ENCODE measurements at regions not wholly inside any gene's neighbourhood (a gene's known extent, or its start where the extent isn't known, plus 50 kb on each side); places are given as distances from the start of the nearest gene placed in this dataset.

GRCh38 chr14:95466506-95466905 lies 49.9 kb downstream of the SYNE3 start:
- peaks cover 0 to 3% (median 0%) of the 10 kb centered on the region in 3 donors for H3K9me3 Mint-ChIP-seq
- peak overlapping the region; percentile 69 for H3K27ac ChIP-seq (ENCODE audit: low read length)
- no peaks in the 10 kb centered on the region for H3K9me3 ChIP-seq
- ATAC-seq (replicated peaks in 1 of 4) (no peak), DNase-seq (no peak)
- peak overlapping the region in 1 of 3 donors; percentile 71 for H3K4me3 Mint-ChIP-seq
- peaks cover 55 to 70% (median 65%) of the 10 kb centered on the region in 3 donors for H3K4me1 Mint-ChIP-seq
- WGBS (ENCODE audit: insufficient coverage) = 100% methylated on average over 1 of the region's 4 CpGs
- ChIA-PET POLR2A (no interaction called here), CTCF (interaction anchor here in 1 of 2 donors (1.1 kb wide), 1 partner anchor 24 kb away, joined by 3 read pairs; no protein-coding TSS in a partner anchor)
- peaks cover 29 to 61% of the 10 kb centered on the region in 2 experiments for H3K4me1 ChIP-seq (ENCODE audit: control insufficient read depth in 1 of 2, extremely low read depth in 1 of 2, insufficient read depth in 2 of 2, low read length in 2 of 2)
- H3K36me3 Mint-ChIP-seq = peaks cover 44% of the 10 kb centered on the region
- no peak overlapping the region for H3K4me3 ChIP-seq (ENCODE audit: control insufficient read depth in 1 of 2, extremely low read depth in 1 of 2, low read length in 1 of 2)
- H3K27me3 Mint-ChIP-seq = no peaks in the 10 kb centered on the region
- H3K27ac Mint-ChIP-seq = peak overlapping the region; percentile 88 to 97
- no peaks in the 10 kb centered on the region for H3K27me3 ChIP-seq (replicated peaks in 1 of 2; ENCODE audit: control insufficient read depth in 2 of 2, extremely low read depth in 1 of 2, insufficient read depth in 2 of 2, low read length in 1 of 2)
- H3K36me3 ChIP-seq (ENCODE audit: control insufficient read depth in 2 of 2, extremely low read depth in 1 of 2, insufficient read depth in 1 of 2, low read length in 1 of 2) = peaks cover 13 to 60% of the 10 kb centered on the region in 2 donors

GRCh38 chr14:95465936-95466335 lies 50.5 kb downstream of the SYNE3 start:
- POLR2A ChIA-PET = no interaction called here
- H3K4me1 ChIP-seq (ENCODE audit: control insufficient read depth in 1 of 2, extremely low read depth in 1 of 2, insufficient read depth in 2 of 2, low read length in 2 of 2) = peaks cover 29 to 67% of the 10 kb centered on the region in 2 experiments
- peak overlapping the region; percentile 69 for H3K27ac ChIP-seq (ENCODE audit: low read length)
- Mint-ChIP-seq H3K4me3 (peak overlapping the region in 1 of 3 donors; percentile 71), H3K27ac (peak overlapping the region; percentile 88 to 97), H3K27me3 (no peaks in the 10 kb centered on the region), H3K4me1 (peaks cover 59 to 70% (median 66%) of the 10 kb centered on the region in 3 donors), H3K36me3 (peaks cover 42% of the 10 kb centered on the region), H3K9me3 (peaks cover 0 to 3% (median 0%) of the 10 kb centered on the region in 3 donors)
- H3K27me3 ChIP-seq (replicated peaks in 1 of 2; ENCODE audit: control insufficient read depth in 2 of 2, extremely low read depth in 1 of 2, insufficient read depth in 2 of 2, low read length in 1 of 2) = no peaks in the 10 kb centered on the region
- H3K4me3 ChIP-seq (ENCODE audit: control insufficient read depth in 1 of 2, extremely low read depth in 1 of 2, low read length in 1 of 2) = no peak overlapping the region
- H3K36me3 ChIP-seq (ENCODE audit: control insufficient read depth in 2 of 2, extremely low read depth in 1 of 2, insufficient read depth in 1 of 2, low read length in 1 of 2) = peaks cover 16 to 63% of the 10 kb centered on the region in 2 donors
- no peaks in the 10 kb centered on the region for H3K9me3 ChIP-seq
- ATAC-seq (replicated peaks in 1 of 4) = no peak
- CTCF ChIA-PET = interaction anchor here in 1 of 2 donors (1.1 kb wide), 1 partner anchor 23 kb away, joined by 3 read pairs; no protein-coding TSS in a partner anchor
- no peak for DNase-seq
- WGBS (ENCODE audit: insufficient coverage) = 98% methylated on average over 8 of the region's 15 CpGs

- Histone ChIP-seq H3K4me1 (ENCODE audit: control insufficient read depth in 1 of 2, extremely low read depth in 1 of 2, insufficient read depth in 2 of 2, low read length in 2 of 2) (peaks cover 29 to 71% of the 10 kb centered on the region in 2 experiments), H3K4me3 (ENCODE audit: control insufficient read depth in 1 of 2, extremely low read depth in 1 of 2, low read length in 1 of 2) (no peak overlapping the region), H3K9me3 (no peaks in the 10 kb centered on the region), H3K36me3 (ENCODE audit: control insufficient read depth in 2 of 2, extremely low read depth in 1 of 2, insufficient read depth in 1 of 2, low read length in 1 of 2) (peaks cover 16 to 68% of the 10 kb centered on the region in 2 donors), H3K27ac (ENCODE audit: low read length) (peak overlapping the region; percentile 69), H3K27me3 (replicated peaks in 1 of 2; ENCODE audit: control insufficient read depth in 2 of 2, extremely low read depth in 1 of 2, insufficient read depth in 2 of 2, low read length in 1 of 2) (no peaks in the 10 kb centered on the region)
- ATAC-seq (replicated peaks in 1 of 4) (no peak), DNase-seq (no peak)
- WGBS (ENCODE audit: insufficient coverage) = 80% methylated on average over 3 of the region's 3 CpGs
- Mint-ChIP-seq H3K36me3 (peaks cover 43% of the 10 kb centered on the region), H3K4me1 (peaks cover 64 to 75% (median 72%) of the 10 kb centered on the region in 3 donors), H3K9me3 (peaks cover 0 to 3% (median 0%) of the 10 kb centered on the region in 3 donors), H3K27me3 (no peaks in the 10 kb centered on the region), H3K4me3 (peak overlapping the region in 1 of 3 donors; percentile 71), H3K27ac (peak overlapping the region; percentile 88 to 97)
- CTCF ChIA-PET = interaction anchor here (0.7 to 3.2 kb wide), 2 partner anchors 51 to 62 kb away, joined by 9 to 19 read pairs; partner anchors contain the start of gene SYNE3 (in 1 of the 2)
- POLR2A ChIA-PET = no interaction called here
These were observed 51.1 kb downstream of the SYNE3 start for GRCh38 chr14:95465358-95465757.

- H3K4me1 ChIP-seq (ENCODE audit: control insufficient read depth in 1 of 2, extremely low read depth in 1 of 2, insufficient read depth in 2 of 2, low read length in 2 of 2) = peaks cover 29 to 71% of the 10 kb centered on the region in 2 experiments
- ATAC-seq (replicated peaks in 1 of 4) = peak in 1 of 4 experiments; percentile 13
These were observed 51.9 kb downstream of the SYNE3 start for GRCh38 chr14:95464514-95464913.

GRCh38 chr14:95464103-95464502 lies 52.3 kb downstream of the SYNE3 start:
- peak in 1 of 35 experiments; percentile 28 for DNase-seq
- Histone ChIP-seq H3K4me1 (ENCODE audit: control insufficient read depth in 1 of 2, extremely low read depth in 1 of 2, insufficient read depth in 2 of 2, low read length in 2 of 2) (peaks cover 29 to 71% of the 10 kb centered on the region in 2 experiments), H3K9me3 (no peaks in the 10 kb centered on the region), H3K27ac (ENCODE audit: low read length) (peak overlapping the region; percentile 69), H3K4me3 (ENCODE audit: control insufficient read depth in 1 of 2, extremely low read depth in 1 of 2, low read length in 1 of 2) (no peak overlapping the region), H3K27me3 (replicated peaks in 1 of 2; ENCODE audit: control insufficient read depth in 2 of 2, extremely low read depth in 1 of 2, insufficient read depth in 2 of 2, low read length in 1 of 2) (no peaks in the 10 kb centered on the region), H3K36me3 (ENCODE audit: control insufficient read depth in 2 of 2, extremely low read depth in 1 of 2, insufficient read depth in 1 of 2, low read length in 1 of 2) (peaks cover 16 to 60% of the 10 kb centered on the region in 2 donors)
- Mint-ChIP-seq H3K27me3 (no peaks in the 10 kb centered on the region), H3K27ac (peak overlapping the region; percentile 88 to 97), H3K4me1 (peaks cover 65 to 74% (median 65%) of the 10 kb centered on the region in 3 donors), H3K9me3 (peaks cover 0 to 3% (median 0%) of the 10 kb centered on the region in 3 donors), H3K4me3 (peak overlapping the region in 2 of 3 donors; percentile 11 to 71), H3K36me3 (peaks cover 38% of the 10 kb centered on the region)
- ChIA-PET POLR2A (interaction anchor here in 1 of 2 donors (0.5 kb wide), 1 partner anchor 15 kb away, joined by 4 read pairs; no protein-coding TSS in a partner anchor), CTCF (interaction anchor here (1.0 to 3.2 kb wide), 5 partner anchors 21 to 63 kb away, joined by 3 to 19 read pairs (median 3); partner anchors contain the start of gene SYNE3 (in 1 of the 2))
- 89% methylated on average over 3 of the region's 6 CpGs for WGBS (ENCODE audit: insufficient coverage)
- ATAC-seq (replicated peaks in 1 of 4) = no peak

More at GRCh38 chr14:95464514-95464913, 51.9 kb downstream of the SYNE3 start:
- H3K27ac Mint-ChIP-seq = peak overlapping the region; percentile 88 to 97
- no peaks in the 10 kb centered on the region for H3K27me3 Mint-ChIP-seq
- peaks cover 16 to 62% of the 10 kb centered on the region in 2 donors for H3K36me3 ChIP-seq (ENCODE audit: control insufficient read depth in 2 of 2, extremely low read depth in 1 of 2, insufficient read depth in 1 of 2, low read length in 1 of 2)
- peaks cover 0 to 3% (median 0%) of the 10 kb centered on the region in 3 donors for H3K9me3 Mint-ChIP-seq
- peak overlapping the region; percentile 69 for H3K27ac ChIP-seq (ENCODE audit: low read length)
- CTCF ChIA-PET = interaction anchor here (0.7 to 3.2 kb wide), 3 partner anchors 52 to 63 kb away, joined by 3 to 19 read pairs (median 9); partner anchors contain the start of gene SYNE3 (in 1 of the 2)
- H3K4me3 Mint-ChIP-seq = peak overlapping the region in 2 of 3 donors; percentile 11 to 71
- peaks cover 38% of the 10 kb centered on the region for H3K36me3 Mint-ChIP-seq
- H3K9me3 ChIP-seq = no peaks in the 10 kb centered on the region
- H3K4me1 Mint-ChIP-seq = peaks cover 62 to 73% (median 65%) of the 10 kb centered on the region in 3 donors
- WGBS (ENCODE audit: insufficient coverage) = 60% methylated on average over 2 of the region's 4 CpGs
- H3K27me3 ChIP-seq (replicated peaks in 1 of 2; ENCODE audit: control insufficient read depth in 2 of 2, extremely low read depth in 1 of 2, insufficient read depth in 2 of 2, low read length in 1 of 2) = no peaks in the 10 kb centered on the region
- H3K4me3 ChIP-seq (ENCODE audit: control insufficient read depth in 1 of 2, extremely low read depth in 1 of 2, low read length in 1 of 2) = no peak overlapping the region
- peak in 15 of 35 experiments; percentile 4 to 44 (median 16) for DNase-seq
- POLR2A ChIA-PET = interaction anchor here in 1 of 2 donors (0.5 kb wide), 1 partner anchor 15 kb away, joined by 4 read pairs; no protein-coding TSS in a partner anchor

GRCh38 chr14:95463171-95463901 lies 53.1 kb downstream of the SYNE3 start:
- no peaks in the 10 kb centered on the region for H3K27me3 ChIP-seq (replicated peaks in 1 of 2; ENCODE audit: control insufficient read depth in 2 of 2, extremely low read depth in 1 of 2, insufficient read depth in 2 of 2, low read length in 1 of 2)
- H3K36me3 ChIP-seq (ENCODE audit: control insufficient read depth in 2 of 2, extremely low read depth in 1 of 2, insufficient read depth in 1 of 2, low read length in 1 of 2) = peaks cover 11 to 52% of the 10 kb centered on the region in 2 donors
- H3K9me3 ChIP-seq = no peaks in the 10 kb centered on the region
- ATAC-seq (replicated peaks in 1 of 4) (peak; percentile 79 to 86 (median 84)), DNase-seq (peak; percentile 22 to 76 (median 47))
- Mint-ChIP-seq H3K4me1 (peaks cover 60 to 78% (median 72%) of the 10 kb centered on the region in 3 donors), H3K4me3 (peak overlapping the region; percentile 51 to 71 (median 59)), H3K36me3 (peaks cover 38% of the 10 kb centered on the region), H3K27me3 (no peaks in the 10 kb centered on the region), H3K27ac (peak overlapping the region; percentile 88 to 97), H3K9me3 (peaks cover 0 to 3% (median 0%) of the 10 kb centered on the region in 3 donors)
- ChIA-PET POLR2A (interaction anchor here (0.6 to 1.0 kb wide), 2 partner anchors 52 to 73 kb away, joined by 3 read pairs; no protein-coding TSS in a partner anchor), CTCF (interaction anchor here (1.0 to 3.2 kb wide), 8 partner anchors 11 to 64 kb away, joined by 3 to 19 read pairs (median 4); partner anchors contain the start of gene SYNE3 (in 1 of the 2))
- 44% methylated on average over 7 of the region's 9 CpGs for WGBS (ENCODE audit: insufficient coverage)
- H3K4me3 ChIP-seq (ENCODE audit: control insufficient read depth in 1 of 2, extremely low read depth in 1 of 2, low read length in 1 of 2) = peak overlapping the region in 1 of 2 donors; percentile 35
- peak overlapping the region; percentile 69 for H3K27ac ChIP-seq (ENCODE audit: low read length)
- H3K4me1 ChIP-seq (ENCODE audit: control insufficient read depth in 1 of 2, extremely low read depth in 1 of 2, insufficient read depth in 2 of 2, low read length in 2 of 2) = peaks cover 29 to 71% of the 10 kb centered on the region in 2 experiments
